ENCODE measurements at regions not wholly inside any gene's neighbourhood (a gene's known extent, or its start where the extent isn't known, plus 50 kb on each side); places are given as distances from the start of the nearest gene placed in this dataset.
A peak's percentile ranks its signal among the peaks of the same experiment; 100 is the strongest.

DNA sequence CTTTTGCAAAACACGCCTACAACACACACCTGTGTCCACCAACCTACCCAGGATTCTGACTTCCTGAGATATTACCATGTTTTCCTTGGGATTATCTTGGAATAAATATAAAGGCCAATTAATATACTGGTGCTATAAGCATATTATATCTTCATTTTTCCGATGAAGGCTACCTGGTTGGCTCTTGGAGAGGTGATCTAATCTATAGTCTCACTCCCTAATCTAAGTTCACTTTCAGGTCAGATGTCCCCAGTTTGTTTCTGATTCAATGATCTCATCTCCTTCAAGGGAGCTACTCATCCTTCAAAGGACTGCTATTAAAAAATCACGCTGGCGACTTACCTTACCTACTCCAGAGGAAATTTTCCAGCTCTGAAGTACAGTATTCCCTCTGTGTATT is 517.5 kb downstream of the KLF5 start:
- TF ChIP-seq, protein P1, sequence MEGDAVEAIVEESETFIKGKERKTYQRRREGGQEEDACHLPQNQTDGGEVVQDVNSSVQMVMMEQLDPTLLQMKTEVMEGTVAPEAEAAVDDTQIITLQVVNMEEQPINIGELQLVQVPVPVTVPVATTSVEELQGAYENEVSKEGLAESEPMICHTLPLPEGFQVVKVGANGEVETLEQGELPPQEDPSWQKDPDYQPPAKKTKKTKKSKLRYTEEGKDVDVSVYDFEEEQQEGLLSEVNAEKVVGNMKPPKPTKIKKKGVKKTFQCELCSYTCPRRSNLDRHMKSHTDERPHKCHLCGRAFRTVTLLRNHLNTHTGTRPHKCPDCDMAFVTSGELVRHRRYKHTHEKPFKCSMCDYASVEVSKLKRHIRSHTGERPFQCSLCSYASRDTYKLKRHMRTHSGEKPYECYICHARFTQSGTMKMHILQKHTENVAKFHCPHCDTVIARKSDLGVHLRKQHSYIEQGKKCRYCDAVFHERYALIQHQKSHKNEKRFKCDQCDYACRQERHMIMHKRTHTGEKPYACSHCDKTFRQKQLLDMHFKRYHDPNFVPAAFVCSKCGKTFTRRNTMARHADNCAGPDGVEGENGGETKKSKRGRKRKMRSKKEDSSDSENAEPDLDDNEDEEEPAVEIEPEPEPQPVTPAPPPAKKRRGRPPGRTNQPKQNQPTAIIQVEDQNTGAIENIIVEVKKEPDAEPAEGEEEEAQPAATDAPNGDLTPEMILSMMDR (IDR thresholded peaks at IDR 0.05; ENCODE audit: unreplicated experiment): no peak
- H3K27ac Mint-ChIP-seq: peak overlapping the region; percentile 14
- H3K4me3 Mint-ChIP-seq: no peak overlapping the region
- no peak for DNase-seq (ENCODE audit: low spot score in 2 of 2, unreplicated experiment in 2 of 2)
- H3K4me1 Mint-ChIP-seq: peaks cover 8% of the 10 kb centered on the region
- no peaks in the 10 kb centered on the region for H3K36me3 Mint-ChIP-seq
- peaks cover 4% of the 10 kb centered on the region for H3K9me3 Mint-ChIP-seq
- no peaks in the 10 kb centered on the region for H3K27me3 Mint-ChIP-seq (ENCODE audit: low read depth)

DNA sequence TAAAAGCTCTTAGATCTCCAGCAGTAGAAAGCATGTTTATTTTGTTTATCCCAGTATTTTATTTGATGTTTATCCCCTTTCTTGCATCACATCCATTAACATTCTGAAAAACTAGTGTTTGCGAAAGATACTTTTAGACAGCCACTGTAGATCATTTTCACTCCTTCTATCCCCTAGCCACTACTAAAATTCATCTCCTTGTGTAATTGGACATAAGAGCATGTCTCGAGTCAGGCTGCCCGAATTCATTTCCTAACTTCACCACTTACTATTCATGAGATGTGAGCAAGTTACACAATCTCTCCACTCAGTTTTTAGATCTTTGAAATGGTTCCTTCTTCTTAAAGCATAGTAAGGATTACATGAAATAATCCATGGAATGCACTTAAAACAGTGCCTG is 514.0 kb downstream of the KLF5 start:
- Mint-ChIP-seq H3K27me3 (ENCODE audit: low read depth) (no peaks in the 10 kb centered on the region), H3K27ac (no peak overlapping the region), H3K4me1 (peaks cover 8% of the 10 kb centered on the region), H3K36me3 (no peaks in the 10 kb centered on the region), H3K4me3 (no peak overlapping the region), H3K9me3 (peaks cover 15% of the 10 kb centered on the region)
- TF ChIP-seq, protein P1 (IDR thresholded peaks at IDR 0.05; ENCODE audit: unreplicated experiment): no peak
- no peak for DNase-seq (ENCODE audit: low spot score in 2 of 2, unreplicated experiment in 2 of 2)

DNA sequence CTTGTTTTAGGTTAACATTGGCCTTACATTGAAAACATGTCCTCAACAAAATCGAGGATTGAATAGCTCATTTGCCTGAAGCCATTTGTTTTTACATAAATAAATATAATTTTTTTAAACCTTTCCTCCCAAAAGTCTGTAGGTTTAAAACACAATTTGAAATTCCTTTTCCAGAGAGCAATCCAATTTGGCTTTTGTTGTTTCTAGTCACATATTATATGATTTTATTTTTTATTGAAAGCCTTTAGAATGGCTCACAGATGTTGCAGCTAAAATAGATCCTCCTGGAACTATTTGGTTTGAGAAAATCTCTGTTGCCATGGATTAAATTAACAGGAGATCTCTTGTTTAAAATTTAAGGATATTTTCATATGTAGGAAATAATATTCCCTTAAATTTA is 512.6 kb downstream of the KLF5 start:
- Mint-ChIP-seq H3K27ac (no peak overlapping the region), H3K9me3 (peaks cover 15% of the 10 kb centered on the region)

DNA sequence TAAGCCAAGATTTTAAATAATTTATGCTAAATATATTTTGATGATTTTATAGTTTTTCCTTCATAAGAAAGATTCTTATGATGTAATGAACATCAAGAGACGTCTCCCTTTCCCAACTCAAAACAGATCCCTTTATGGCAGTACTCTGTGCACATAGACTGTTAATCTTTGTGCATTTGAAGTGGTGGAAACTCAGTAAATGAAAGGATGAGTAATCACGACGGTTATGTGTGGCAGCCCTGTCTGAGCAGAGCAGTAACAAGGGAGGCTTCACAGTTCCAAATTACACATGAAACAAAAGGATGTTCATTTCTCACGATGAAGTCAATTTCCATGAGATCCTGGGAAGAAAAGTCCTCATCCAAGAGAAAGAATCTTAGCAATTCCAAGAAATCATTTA is 498.1 kb downstream of the KLF5 start:
- TF ChIP-seq, protein P1 (IDR thresholded peaks at IDR 0.05; ENCODE audit: unreplicated experiment): no peak
- H3K27ac Mint-ChIP-seq: no peak overlapping the region
- H3K4me3 Mint-ChIP-seq: no peak overlapping the region
- H3K27me3 Mint-ChIP-seq (ENCODE audit: low read depth): no peaks in the 10 kb centered on the region
- no peak for DNase-seq (ENCODE audit: low spot score in 2 of 2, unreplicated experiment in 2 of 2)
- H3K9me3 Mint-ChIP-seq: peaks cover 14% of the 10 kb centered on the region
- H3K36me3 Mint-ChIP-seq: no peaks in the 10 kb centered on the region
- peaks cover 3% of the 10 kb centered on the region for H3K4me1 Mint-ChIP-seq

More for the DNA sequence above, 512.6 kb downstream of the KLF5 start:
- Mint-ChIP-seq H3K4me3 (no peak overlapping the region), H3K4me1 (peaks cover 1% of the 10 kb centered on the region), H3K36me3 (no peaks in the 10 kb centered on the region), H3K27me3 (ENCODE audit: low read depth) (no peaks in the 10 kb centered on the region)
- TF ChIP-seq, protein P1 (IDR thresholded peaks at IDR 0.05; ENCODE audit: unreplicated experiment): no peak
- DNase-seq (ENCODE audit: low spot score in 2 of 2, unreplicated experiment in 2 of 2): no peak

DNA sequence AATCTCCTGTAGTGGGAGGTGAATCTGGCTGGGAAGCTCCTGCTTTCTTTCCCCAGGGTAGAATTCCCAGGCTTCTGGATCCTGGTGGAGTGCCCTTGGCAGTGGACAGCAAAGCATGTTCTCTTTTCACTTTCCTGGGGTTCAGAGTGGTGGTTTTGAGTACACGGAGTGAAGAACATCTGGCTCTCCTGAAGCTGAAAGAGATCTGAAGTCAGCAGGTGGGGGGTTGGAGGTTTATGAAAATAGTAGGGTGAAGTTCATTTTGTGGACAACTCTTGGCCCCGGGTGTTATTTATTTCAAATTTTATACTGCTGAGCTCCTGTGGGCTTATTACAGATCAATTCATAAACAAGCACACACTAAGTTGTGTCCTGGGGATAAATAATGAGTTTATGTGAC is 497.3 kb downstream of the KLF5 start:
- H3K9me3 Mint-ChIP-seq: peaks cover 14% of the 10 kb centered on the region
- TF ChIP-seq, protein P1 (IDR thresholded peaks at IDR 0.05; ENCODE audit: unreplicated experiment): no peak
- no peak overlapping the region for H3K4me3 Mint-ChIP-seq
- H3K4me1 Mint-ChIP-seq: peaks cover 3% of the 10 kb centered on the region
- H3K36me3 Mint-ChIP-seq: no peaks in the 10 kb centered on the region
- DNase-seq (ENCODE audit: low spot score in 2 of 2, unreplicated experiment in 2 of 2): no peak
- H3K27me3 Mint-ChIP-seq (ENCODE audit: low read depth): no peaks in the 10 kb centered on the region
- H3K27ac Mint-ChIP-seq: no peak overlapping the region

DNA sequence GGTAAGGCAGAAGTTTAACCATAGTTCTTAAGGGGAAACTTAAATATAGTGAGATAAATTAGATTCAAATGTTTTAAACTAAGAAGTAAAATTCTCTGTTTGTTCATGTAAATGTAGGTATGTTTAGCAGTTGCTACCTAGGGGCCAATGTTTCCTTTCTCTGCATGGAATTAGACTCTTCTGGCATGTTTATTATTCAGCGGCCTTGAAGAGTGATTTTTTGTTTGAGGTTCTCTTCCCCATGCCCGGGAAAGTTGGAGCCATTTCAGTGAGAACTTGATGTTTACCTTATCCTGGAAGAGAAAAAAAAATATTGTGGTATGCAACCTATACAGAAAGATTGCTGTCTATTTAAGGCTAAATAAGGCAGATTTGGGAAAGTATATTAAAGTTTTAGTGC is 492.9 kb downstream of the KLF5 start:
- TF ChIP-seq, protein P1 (IDR thresholded peaks at IDR 0.05; ENCODE audit: unreplicated experiment): no peak
- H3K4me3 Mint-ChIP-seq: no peak overlapping the region
- H3K9me3 Mint-ChIP-seq: peaks cover 14% of the 10 kb centered on the region
- H3K4me1 Mint-ChIP-seq: no peaks in the 10 kb centered on the region
- DNase-seq (ENCODE audit: low spot score in 2 of 2, unreplicated experiment in 2 of 2): no peak
- H3K36me3 Mint-ChIP-seq: no peaks in the 10 kb centered on the region
- H3K27me3 Mint-ChIP-seq (ENCODE audit: low read depth): no peaks in the 10 kb centered on the region
- no peak overlapping the region for H3K27ac Mint-ChIP-seq

All from mesothelial cell of epicardium (in vitro differentiated cells).